Omental fat pad (tissue), 3 donors: ENCODE measurements at regions not wholly inside any gene's neighbourhood (a gene's known extent, or its start where the extent isn't known, plus 50 kb on each side); places are given as distances from the start of the nearest gene placed in this dataset.

Source experiments
- ATAC-seq: fragments of 150-250 bp; one replicate; pipeline ENCODE4 v1.9.1; 2016; ENCODE audit warnings: mild to moderate bottlenecking, moderate library complexity; ENCODE audit not compliant: low FRiP score
- DNase-seq: peaks from one replicate; pipeline ENCODE4 v3.0.0-alpha.2; 2019; ENCODE audit warnings: low spot score
- TF ChIP-seq, protein P1 (sequence below), 3 donors: fragments of 450-650 bp; IDR thresholded peaks; one replicate each; pipeline ENCODE4 v1.5.1; 2016 to 2017; ENCODE audit warnings: antibody characterized with exemption in 3 of 3, mild to moderate bottlenecking in 3 of 3, moderate library complexity in 2 of 3

DNA sequence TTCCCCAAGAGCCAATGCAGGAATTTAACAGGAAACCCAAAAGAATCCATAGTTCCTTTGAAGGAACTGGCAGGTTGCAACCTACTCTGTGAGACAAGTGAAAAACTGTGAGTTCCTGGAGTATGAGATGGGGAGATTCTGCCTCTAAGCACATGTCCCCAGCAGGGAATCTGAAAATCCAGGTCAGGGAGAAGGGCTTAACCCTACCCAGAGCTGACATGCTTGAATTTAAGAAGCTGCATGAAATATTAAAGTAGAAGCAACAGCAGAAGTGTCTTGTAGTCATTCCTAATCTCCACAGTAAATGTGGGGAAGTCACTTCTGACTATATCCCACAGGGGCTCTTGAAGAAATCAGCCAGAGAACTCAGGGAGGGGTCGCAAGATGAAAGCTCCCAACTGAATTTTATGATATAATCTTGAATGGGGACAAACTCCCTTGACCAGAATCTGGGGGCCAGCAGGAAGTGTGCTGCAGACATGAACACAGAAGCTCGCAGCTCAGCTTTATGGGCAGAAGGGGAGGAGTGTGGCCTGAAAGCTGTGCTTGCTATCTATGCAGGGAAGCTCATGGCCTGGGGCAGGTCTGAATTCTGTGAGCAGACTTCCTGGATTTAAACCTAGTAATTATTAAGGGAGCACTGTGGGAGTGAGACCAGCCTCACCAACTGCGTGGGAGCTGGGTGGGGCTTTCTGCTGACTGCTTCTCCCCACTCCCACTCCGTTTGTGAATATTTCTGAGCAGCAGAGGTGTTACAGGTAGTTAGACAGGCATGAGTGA lies 184.1 kb upstream of the KYNU start:
- DNase-seq (no peak), ATAC-seq (no peak)
- TF ChIP-seq, protein P1, sequence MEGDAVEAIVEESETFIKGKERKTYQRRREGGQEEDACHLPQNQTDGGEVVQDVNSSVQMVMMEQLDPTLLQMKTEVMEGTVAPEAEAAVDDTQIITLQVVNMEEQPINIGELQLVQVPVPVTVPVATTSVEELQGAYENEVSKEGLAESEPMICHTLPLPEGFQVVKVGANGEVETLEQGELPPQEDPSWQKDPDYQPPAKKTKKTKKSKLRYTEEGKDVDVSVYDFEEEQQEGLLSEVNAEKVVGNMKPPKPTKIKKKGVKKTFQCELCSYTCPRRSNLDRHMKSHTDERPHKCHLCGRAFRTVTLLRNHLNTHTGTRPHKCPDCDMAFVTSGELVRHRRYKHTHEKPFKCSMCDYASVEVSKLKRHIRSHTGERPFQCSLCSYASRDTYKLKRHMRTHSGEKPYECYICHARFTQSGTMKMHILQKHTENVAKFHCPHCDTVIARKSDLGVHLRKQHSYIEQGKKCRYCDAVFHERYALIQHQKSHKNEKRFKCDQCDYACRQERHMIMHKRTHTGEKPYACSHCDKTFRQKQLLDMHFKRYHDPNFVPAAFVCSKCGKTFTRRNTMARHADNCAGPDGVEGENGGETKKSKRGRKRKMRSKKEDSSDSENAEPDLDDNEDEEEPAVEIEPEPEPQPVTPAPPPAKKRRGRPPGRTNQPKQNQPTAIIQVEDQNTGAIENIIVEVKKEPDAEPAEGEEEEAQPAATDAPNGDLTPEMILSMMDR (IDR thresholded peaks at IDR 0.05): no peak

DNA sequence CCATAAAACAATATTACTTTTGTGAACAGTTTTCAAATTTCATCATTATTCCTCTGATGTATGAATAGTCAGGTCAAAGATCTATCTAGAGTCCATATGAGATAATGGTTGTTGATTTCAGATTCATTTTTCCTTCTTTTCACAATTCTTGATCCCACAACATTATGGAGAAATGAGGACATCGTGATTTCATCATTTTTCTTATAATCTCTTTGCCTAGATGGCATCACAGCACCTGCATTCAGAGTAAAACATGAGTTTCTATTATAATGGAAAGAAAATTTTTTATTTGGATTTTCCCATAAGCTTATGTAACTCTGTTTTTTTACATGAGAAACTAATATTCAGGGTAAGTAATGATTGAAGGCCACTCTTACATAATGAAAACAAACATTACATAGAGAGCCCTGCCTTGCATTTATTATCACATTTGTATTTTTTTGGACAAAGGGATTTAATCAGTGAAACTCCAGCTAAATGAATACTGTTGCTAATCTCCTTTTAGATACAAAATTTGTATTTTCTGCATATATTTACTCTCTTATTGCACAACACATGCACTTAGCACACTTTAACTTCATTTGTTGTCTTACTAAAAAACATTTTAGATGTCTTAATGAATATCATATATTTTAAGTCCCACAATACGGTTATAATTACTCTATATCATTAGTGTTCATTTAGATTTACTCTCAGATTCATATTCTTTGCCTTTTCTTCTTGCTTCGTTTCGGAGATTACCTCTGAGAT lies 188.4 kb upstream of the KYNU start:
- ATAC-seq: no peak
- TF ChIP-seq, protein P1 (IDR thresholded peaks at IDR 0.05): no peak
- DNase-seq: no peak

DNA sequence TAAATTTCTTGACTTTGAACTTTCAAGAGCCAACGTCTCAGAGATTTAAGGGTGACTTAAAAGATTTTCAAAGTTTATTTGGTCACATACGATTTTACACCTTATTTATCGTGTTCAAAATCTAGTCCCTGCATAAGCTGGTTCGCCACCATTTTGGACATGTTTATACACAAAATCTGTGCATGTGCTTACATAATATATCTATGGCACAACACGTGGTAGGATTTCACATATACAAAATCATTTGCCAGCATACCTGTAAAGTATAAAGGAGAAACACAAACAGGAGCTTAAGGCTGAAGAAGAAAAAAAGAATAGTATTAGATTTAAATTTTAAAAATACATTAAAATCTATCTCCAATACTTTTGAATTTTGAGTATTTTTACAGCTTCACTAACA lies 190.0 kb upstream of the KYNU start:
- DNase-seq (no peak), ATAC-seq (no peak)
- TF ChIP-seq, protein P1 (IDR thresholded peaks at IDR 0.05): no peak

DNA sequence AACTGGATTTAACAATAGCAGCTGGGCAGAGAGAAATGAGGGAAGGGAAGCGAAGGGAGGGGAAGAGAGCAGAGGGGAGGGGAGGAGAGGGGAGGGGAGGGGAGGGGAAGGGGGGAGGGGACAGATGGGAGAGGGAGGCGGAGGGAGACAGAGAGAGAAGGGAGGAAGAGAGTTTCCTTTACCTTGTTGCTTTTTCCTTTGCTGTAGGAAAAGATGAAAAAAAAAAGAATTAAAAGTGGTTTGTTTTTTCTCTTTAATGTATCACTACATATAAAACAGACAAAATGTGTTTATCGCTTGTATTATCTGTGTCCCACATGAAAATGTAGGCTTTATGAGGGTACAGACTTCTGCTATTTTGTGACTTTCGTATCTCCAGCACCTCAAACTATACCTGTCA lies 190.4 kb upstream of the KYNU start:
- ATAC-seq: no peak
- DNase-seq: no peak
- TF ChIP-seq, protein P1 (IDR thresholded peaks at IDR 0.05): no peak

DNA sequence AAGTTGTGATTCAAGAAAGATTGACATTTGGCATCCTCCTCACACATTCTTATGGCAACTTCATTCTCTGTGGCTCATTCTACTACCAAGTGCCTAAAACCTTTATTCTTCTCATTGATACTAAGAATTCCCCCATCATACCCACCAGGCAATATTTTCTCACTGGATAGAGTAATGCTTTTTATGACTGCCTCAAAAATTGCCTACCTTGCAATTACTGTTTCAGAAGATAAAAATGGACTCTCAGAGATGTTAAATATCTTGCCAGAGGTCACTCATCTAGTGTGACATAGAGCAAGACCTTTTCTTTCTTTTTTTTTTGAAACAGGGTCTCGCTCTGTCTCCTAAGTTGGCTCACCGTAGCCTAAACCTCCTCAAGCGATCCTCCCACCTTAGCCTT lies 192.8 kb upstream of the KYNU start:
- DNase-seq (no peak), ATAC-seq (no peak)
- TF ChIP-seq, protein P1 (IDR thresholded peaks at IDR 0.05): no peak

DNA sequence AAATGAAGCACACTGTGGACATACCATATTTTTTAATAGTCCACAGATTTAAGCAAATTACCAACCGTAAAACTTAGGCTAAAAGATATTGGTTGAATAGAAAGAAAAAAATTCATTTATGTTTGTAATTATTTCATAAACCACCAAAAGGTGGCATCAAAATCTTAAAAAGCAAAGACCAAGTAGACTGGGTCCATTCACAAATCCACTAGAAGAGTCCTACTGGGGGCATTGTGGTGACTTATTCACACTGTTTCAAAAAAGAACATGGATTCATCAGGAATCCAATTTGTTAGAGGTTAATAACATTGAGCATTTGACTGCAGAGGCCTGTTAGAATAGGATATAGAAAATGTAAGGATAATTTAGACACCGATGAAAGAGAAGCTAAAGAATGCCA lies 194.9 kb upstream of the KYNU start:
- ATAC-seq: no peak
- DNase-seq: no peak
- TF ChIP-seq, protein P1 (IDR thresholded peaks at IDR 0.05): no peak

DNA sequence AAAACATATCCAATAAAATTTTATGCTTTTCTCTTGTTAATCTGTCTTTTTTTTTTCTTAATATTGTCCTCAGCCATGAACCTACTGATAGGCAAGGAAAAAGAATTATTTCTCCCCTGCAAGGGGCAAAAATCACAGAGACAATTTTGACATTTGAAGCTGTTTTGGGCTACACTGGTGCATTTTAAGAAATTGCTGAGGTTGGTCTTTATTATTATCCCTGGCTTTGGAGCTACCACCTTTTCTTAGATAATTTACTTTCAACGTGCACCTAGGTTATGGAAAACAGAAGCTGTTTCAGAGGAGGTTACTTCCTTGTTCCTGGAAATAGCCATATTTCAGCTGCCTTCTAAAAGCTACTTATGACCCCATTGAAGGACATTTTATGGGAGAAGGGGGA lies 195.5 kb upstream of the KYNU start:
- ATAC-seq (no peak), DNase-seq (no peak)
- TF ChIP-seq, protein P1 (IDR thresholded peaks at IDR 0.05): no peak
